TTC549 (cell line): ENCODE measurements at regions not wholly inside any gene's neighbourhood (a gene's known extent, or its start where the extent isn't known, plus 50 kb on each side); places are given as distances from the start of the nearest gene placed in this dataset.

ENCODE experiments used
- FAIRE-seq: peaks from 2 replicates; lab custom pipeline; 2012; peaks lifted over from hg19 to GRCh38; lab: Jason Lieb, UNC

- FAIRE-seq = no peak
These were observed 244.6 kb downstream of the NR4A2 start for GRCh38 chr2:156087875-156088274.

- FAIRE-seq = no peak
These were observed 248.6 kb downstream of the NR4A2 start for GRCh38 chr2:156083763-156084493.

GRCh38 chr2:156079845-156080244 is 252.7 kb downstream of the NR4A2 start:
- FAIRE-seq = no peak

GRCh38 chr2:156077041-156077742 is 255.3 kb downstream of the NR4A2 start:
- no peak for FAIRE-seq

GRCh38 chr2:156065912-156066311 is 266.6 kb downstream of the NR4A2 start:
- no peak for FAIRE-seq

- FAIRE-seq = no peak
These were observed 268.0 kb downstream of the NR4A2 start for GRCh38 chr2:156064540-156064939.

- FAIRE-seq = no peak
These were observed 274.9 kb downstream of the NR4A2 start for GRCh38 chr2:156057647-156058046.

GRCh38 chr2:156054983-156055382 is 277.5 kb downstream of the NR4A2 start:
- FAIRE-seq = no peak

- FAIRE-seq = no peak
These were observed 285.6 kb downstream of the NR4A2 start for GRCh38 chr2:156046900-156047299.

GRCh38 chr2:156042895-156043294 is 289.6 kb downstream of the NR4A2 start:
- no peak for FAIRE-seq

GRCh38 chr2:156038021-156038420 is 294.5 kb downstream of the NR4A2 start:
- no peak for FAIRE-seq

GRCh38 chr2:156037482-156037881 is 295.0 kb downstream of the NR4A2 start:
- no peak for FAIRE-seq

- FAIRE-seq = no peak
These were observed 301.4 kb downstream of the NR4A2 start for GRCh38 chr2:156031121-156031520.

GRCh38 chr2:156023229-156023869 is 309.2 kb downstream of the NR4A2 start:
- FAIRE-seq = no peak

- FAIRE-seq = no peak
These were observed 311.1 kb downstream of the NR4A2 start for GRCh38 chr2:156021146-156022040.

- no peak for FAIRE-seq
These were observed 313.2 kb downstream of the NR4A2 start for GRCh38 chr2:156019341-156019740.

- no peak for FAIRE-seq
These were observed 315.1 kb downstream of the NR4A2 start for GRCh38 chr2:156017341-156017885.

GRCh38 chr2:156009293-156009692 is 323.2 kb downstream of the NR4A2 start:
- no peak for FAIRE-seq

GRCh38 chr2:156006721-156007618 is 325.6 kb downstream of the NR4A2 start:
- FAIRE-seq = no peak

GRCh38 chr2:156005999-156006712 is 326.4 kb downstream of the NR4A2 start:
- no peak for FAIRE-seq
